Mammary epithelial cell (primary cell): ENCODE measurements at regions not wholly inside any gene's neighbourhood (a gene's known extent, or its start where the extent isn't known, plus 50 kb on each side); places are given as distances from the start of the nearest gene placed in this dataset.

Experiments
- CTCF ChIP-seq, 2 donors: IDR thresholded peaks in 1 of 2; conservative IDR thresholded peaks in 1 of 2; 2 replicates each; pipeline ENCODE4 v1.5.1; 2011 to 2012; ENCODE audit warnings: inconsistent platforms in 2 of 2, low read length in 2 of 2, mild to moderate bottlenecking in 2 of 2, control low read depth in 1 of 2, low read depth in 1 of 2; ENCODE audit not compliant: insufficient read depth in 1 of 2; ENCODE audit errors: extremely low read depth in 1 of 2
- EZH2 ChIP-seq: IDR thresholded peaks from 2 replicates; pipeline ENCODE4 v1.6.1; 2012; ENCODE audit warnings: low read length, inconsistent platforms, borderline replicate concordance

GRCh38 chr5:20229303-20230005 is 241.5 kb upstream of the CDH18 start:
- TF ChIP-seq EZH2 (no peak), CTCF (conservative IDR thresholded peaks at IDR 0.05 in 1 of 2, IDR thresholded peaks at IDR 0.05 in 1 of 2; ENCODE audit: extremely low read depth in 1 of 2, insufficient read depth in 1 of 2, low read depth in 1 of 2, low read length in 2 of 2) (no peak)
